ENCODE measurements at regions not wholly inside any gene's neighbourhood (a gene's known extent, or its start where the extent isn't known, plus 50 kb on each side); places are given as distances from the start of the nearest gene placed in this dataset.

DNA sequence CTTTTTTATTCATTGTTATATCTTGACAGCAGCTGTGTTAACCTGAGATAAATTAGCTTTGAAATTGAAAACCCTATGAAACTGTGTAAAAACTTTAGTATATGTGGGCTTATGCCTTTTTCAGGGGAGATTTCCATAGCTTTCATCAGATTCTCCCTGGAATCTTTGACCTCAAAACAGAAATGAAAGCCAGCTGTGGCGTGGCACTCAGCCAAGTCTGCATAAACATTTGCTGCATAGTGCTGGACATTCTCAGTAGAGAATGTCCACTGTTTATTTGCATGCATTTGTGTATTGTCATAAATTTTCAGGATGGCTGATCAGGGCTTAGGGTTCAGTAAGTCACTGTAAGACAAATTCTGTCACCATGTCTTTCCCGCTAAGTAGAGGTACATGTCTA is 115.3 kb upstream of the NAP1L1 start:
- no peak for TF ChIP-seq POLR2A (IDR thresholded peaks at IDR 0.05)
- TF ChIP-seq, protein P1, sequence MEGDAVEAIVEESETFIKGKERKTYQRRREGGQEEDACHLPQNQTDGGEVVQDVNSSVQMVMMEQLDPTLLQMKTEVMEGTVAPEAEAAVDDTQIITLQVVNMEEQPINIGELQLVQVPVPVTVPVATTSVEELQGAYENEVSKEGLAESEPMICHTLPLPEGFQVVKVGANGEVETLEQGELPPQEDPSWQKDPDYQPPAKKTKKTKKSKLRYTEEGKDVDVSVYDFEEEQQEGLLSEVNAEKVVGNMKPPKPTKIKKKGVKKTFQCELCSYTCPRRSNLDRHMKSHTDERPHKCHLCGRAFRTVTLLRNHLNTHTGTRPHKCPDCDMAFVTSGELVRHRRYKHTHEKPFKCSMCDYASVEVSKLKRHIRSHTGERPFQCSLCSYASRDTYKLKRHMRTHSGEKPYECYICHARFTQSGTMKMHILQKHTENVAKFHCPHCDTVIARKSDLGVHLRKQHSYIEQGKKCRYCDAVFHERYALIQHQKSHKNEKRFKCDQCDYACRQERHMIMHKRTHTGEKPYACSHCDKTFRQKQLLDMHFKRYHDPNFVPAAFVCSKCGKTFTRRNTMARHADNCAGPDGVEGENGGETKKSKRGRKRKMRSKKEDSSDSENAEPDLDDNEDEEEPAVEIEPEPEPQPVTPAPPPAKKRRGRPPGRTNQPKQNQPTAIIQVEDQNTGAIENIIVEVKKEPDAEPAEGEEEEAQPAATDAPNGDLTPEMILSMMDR (IDR thresholded peaks at IDR 0.05), result no peak

All from uterus (tissue), 2 donors.